ENCODE measurements at regions not wholly inside any gene's neighbourhood (a gene's known extent, or its start where the extent isn't known, plus 50 kb on each side); places are given as distances from the start of the nearest gene placed in this dataset.

GRCh38 chr18:6590326-6590725, 139.2 kb upstream of the ARHGAP28 start:
- TF ChIP-seq CTCF (IDR thresholded peaks at IDR 0.05; ENCODE audit: poor library complexity) (no peak), EZH2 (IDR thresholded peaks at IDR 0.05; ENCODE audit: borderline replicate concordance) (no peak), EZH2phosphoT487 (IDR thresholded peaks at IDR 0.05; ENCODE audit: low read depth, severe bottlenecking, unreplicated experiment) (no peak)
